ENCODE measurements at regions not wholly inside any gene's neighbourhood (a gene's known extent, or its start where the extent isn't known, plus 50 kb on each side); places are given as distances from the start of the nearest gene placed in this dataset.

GRCh38 chr14:105830171-105830570 is 303.8 kb downstream of the TMEM121 start:
- Histone ChIP-seq H2BK20ac (ENCODE audit: low read length) (no peak overlapping the region), H3K4ac (replicated peaks; ENCODE audit: insufficient read length, low read depth, low read length) (no peak overlapping the region), H3K4me1 (replicated peaks in 1 of 4; ENCODE audit: control insufficient read depth in 3 of 4, insufficient read depth in 4 of 4, low read length in 3 of 4) (no peaks in the 10 kb centered on the region), H3K18ac (ENCODE audit: extremely low read depth, low read length) (no peak overlapping the region), H2BK120ac (replicated peaks; ENCODE audit: low read depth, low read length) (no peak overlapping the region), H3K4me3 (ENCODE audit: extremely low read depth in 1 of 4, insufficient read depth in 2 of 4, low read depth in 3 of 4, low read length in 4 of 4) (no peak overlapping the region), H3K27ac (ENCODE audit: low read depth, low read length) (no peak overlapping the region), H4K5ac (ENCODE audit: insufficient read length, low read depth, low read length) (no peak overlapping the region), H2AK5ac (ENCODE audit: low read depth, low read length) (no peak overlapping the region), H4K20me1 (replicated peaks in 1 of 2; ENCODE audit: control insufficient read depth in 1 of 2, insufficient read depth in 2 of 2, low read length in 2 of 2) (no peaks in the 10 kb centered on the region), H2BK15ac (ENCODE audit: low read length) (no peak overlapping the region), H2BK5ac (ENCODE audit: low read depth, low read length) (no peak overlapping the region), H3K79me2 (ENCODE audit: control insufficient read depth in 1 of 2, insufficient read depth in 2 of 2, low read length in 2 of 2) (no peaks in the 10 kb centered on the region), H2AFZ (ENCODE audit: low read length) (no peak overlapping the region), H2BK12ac (ENCODE audit: low read depth, low read length) (no peak overlapping the region), H3K56ac (replicated peaks; ENCODE audit: insufficient read length, low read depth, low read length) (no peak overlapping the region), H4K91ac (replicated peaks; ENCODE audit: insufficient read length, low read length) (no peak overlapping the region), H3K9me3 (ENCODE audit: insufficient read depth in 2 of 2, low read depth in 1 of 2, low read length in 1 of 2) (peaks cover 49 to 70% of the 10 kb centered on the region in 2 experiments), H3K14ac (ENCODE audit: insufficient read length) (no peak overlapping the region), H3K36me3 (ENCODE audit: control insufficient read depth in 2 of 4, insufficient read depth in 4 of 4, low read length in 3 of 4) (no peaks in the 10 kb centered on the region), H3K23ac (ENCODE audit: insufficient read length) (no peak overlapping the region), H3K79me1 (ENCODE audit: low read depth, low read length) (no peaks in the 10 kb centered on the region), H3K9ac (replicated peaks in 1 of 4; ENCODE audit: extremely low read depth in 1 of 4, low read depth in 3 of 4, low read length in 3 of 4) (no peak overlapping the region), H3K4me2 (ENCODE audit: insufficient read depth in 1 of 2, low read depth in 2 of 2, low read length in 2 of 2) (no peak overlapping the region), H4K8ac (ENCODE audit: extremely low read depth, insufficient read depth, low read length) (no peak overlapping the region), H3K23me2 (ENCODE audit: low read depth, low read length) (no peaks in the 10 kb centered on the region), H3K27me3 (replicated peaks in 1 of 4; ENCODE audit: control insufficient read depth in 3 of 4, extremely low read depth in 1 of 4, insufficient read depth in 3 of 4, low read length in 3 of 4) (no peaks in the 10 kb centered on the region)
- WGBS, 2 experiments (ENCODE audit: extremely low coverage in 1 of 2, insufficient coverage in 1 of 2, insufficient read length in 1 of 2, insufficient replicate concordance in 2 of 2, low coverage in 1 of 2, low lambda C conversion rate in 2 of 2, missing lambda C conversion rate in 1 of 2): 66% methylated on average over 6 of the region's 6 CpGs; no CpG with 5 or more reads in 1 of the 2 experiments
- ChIA-PET POLR2A (ENCODE audit: partially characterized antibody) (no interaction called here), CTCF (ENCODE audit: partially characterized antibody) (interaction anchor here (0.9 kb wide), 1 partner anchor 36 kb away, joined by 3 read pairs; no protein-coding TSS in a partner anchor)
- no peak for DNase-seq (ENCODE audit: low read depth in 1 of 2, low spot score in 2 of 2)
- no peak for TF ChIP-seq TAF7 (optimal IDR thresholded peaks at IDR 0.05; ENCODE audit: borderline replicate concordance, low read depth, low read length)
- no peak for TF ChIP-seq CEBPB (IDR thresholded peaks at IDR 0.05; ENCODE audit: low read depth, low read length)
- no peak for TF ChIP-seq SIX5 (IDR thresholded peaks at IDR 0.05; ENCODE audit: low read depth, low read length)
- TF ChIP-seq EZH2 (IDR thresholded peaks at IDR 0.05; ENCODE audit: low read depth, low read length, severe bottlenecking): no peak
- no peak for TF ChIP-seq TAF1 (IDR thresholded peaks at IDR 0.05; ENCODE audit: low read depth, low read length)
- no peak for TF ChIP-seq TBP (IDR thresholded peaks at IDR 0.05; ENCODE audit: low read depth, low read length)
- TF ChIP-seq RXRA (IDR thresholded peaks at IDR 0.05; ENCODE audit: insufficient read depth, low read depth, low read length): no peak
- TF ChIP-seq CBX5 (IDR thresholded peaks at IDR 0.05; ENCODE audit: low read depth, low read length): no peak
- TF ChIP-seq HDAC6 (IDR thresholded peaks at IDR 0.05; ENCODE audit: low read depth, low read length): no peak
- TF ChIP-seq POLR2A (IDR thresholded peaks at IDR 0.05; ENCODE audit: control extremely low read depth in 1 of 2, low read depth in 2 of 2, low read length in 2 of 2): no peak
- no peak for TF ChIP-seq POU5F1 (IDR thresholded peaks at IDR 0.05; ENCODE audit: low read depth, low read length)
- TF ChIP-seq, protein P1, sequence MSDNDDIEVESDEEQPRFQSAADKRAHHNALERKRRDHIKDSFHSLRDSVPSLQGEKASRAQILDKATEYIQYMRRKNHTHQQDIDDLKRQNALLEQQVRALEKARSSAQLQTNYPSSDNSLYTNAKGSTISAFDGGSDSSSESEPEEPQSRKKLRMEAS (IDR thresholded peaks at IDR 0.05): no peak
- FAIRE-seq: no peak

Data from H1 (cell line).